ENCODE measurements at regions not wholly inside any gene's neighbourhood (a gene's known extent, or its start where the extent isn't known, plus 50 kb on each side); places are given as distances from the start of the nearest gene placed in this dataset.

DNA sequence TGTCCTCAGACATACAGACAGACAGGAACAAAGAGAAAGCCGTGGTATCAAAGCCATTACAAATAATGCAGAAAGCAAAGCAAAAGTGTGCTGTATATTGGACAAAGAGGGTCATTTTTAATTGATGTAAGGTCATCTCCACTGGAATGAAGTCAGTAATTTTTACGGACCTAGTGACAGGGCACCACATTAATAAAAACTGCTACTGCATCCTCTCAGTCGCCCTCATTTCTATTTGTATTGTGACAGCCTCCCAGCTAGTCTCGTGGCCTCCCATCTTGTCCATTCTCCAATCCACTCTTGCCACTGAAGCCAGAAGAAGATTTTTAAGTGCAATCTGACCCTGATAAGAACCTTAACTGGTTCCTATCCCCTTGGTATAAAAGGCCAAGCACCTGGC, 132.4 kb downstream of the NUAK1 start:
- DNase-seq, result no peak

GRCh38 chr12:106006940-106007339, 131.8 kb downstream of the NUAK1 start:
- no peak for DNase-seq

GRCh38 chr12:106010741-106011140, 128.0 kb downstream of the NUAK1 start:
- DNase-seq, result no peak

Data from NCI-H82 (cell line).